HG02571 (cell line): ENCODE measurements at regions not wholly inside any gene's neighbourhood (a gene's known extent, or its start where the extent isn't known, plus 50 kb on each side); places are given as distances from the start of the nearest gene placed in this dataset.

Source experiments
- ATAC-seq: cut with Tn5 transposase; IDR thresholded peaks from one replicate; pipeline ENCODE4 v1.9.1; 2021; ENCODE audit warnings: mild to moderate bottlenecking, moderate library complexity; ENCODE audit not compliant: unreplicated experiment

GRCh38 chr13:87868731-87869130, 197.6 kb downstream of the SLITRK5 start:
- no peak for ATAC-seq

- ATAC-seq: no peak
Measured at GRCh38 chr13:87872813-87873212, 201.6 kb downstream of the SLITRK5 start.

- no peak for ATAC-seq
Measured at GRCh38 chr13:87877477-87877876, 206.3 kb downstream of the SLITRK5 start.

GRCh38 chr13:87878706-87879105, 207.5 kb downstream of the SLITRK5 start:
- ATAC-seq: no peak

- ATAC-seq: no peak
Measured at GRCh38 chr13:87884884-87885283, 213.7 kb downstream of the SLITRK5 start.

- no peak for ATAC-seq
Measured at GRCh38 chr13:87887459-87888123, 216.4 kb downstream of the SLITRK5 start.

- no peak for ATAC-seq
Measured at GRCh38 chr13:87889254-87889653, 218.1 kb downstream of the SLITRK5 start.

- no peak for ATAC-seq
Measured at GRCh38 chr13:87893186-87893585, 222.0 kb downstream of the SLITRK5 start.

GRCh38 chr13:87894059-87894458, 222.9 kb downstream of the SLITRK5 start:
- no peak for ATAC-seq

GRCh38 chr13:87903553-87903952, 232.4 kb downstream of the SLITRK5 start:
- no peak for ATAC-seq

GRCh38 chr13:87906411-87906810, 235.2 kb downstream of the SLITRK5 start:
- ATAC-seq: no peak

- ATAC-seq: no peak
Measured at GRCh38 chr13:87907202-87907601, 236.0 kb downstream of the SLITRK5 start.

- no peak for ATAC-seq
Measured at GRCh38 chr13:87919956-87920355, 248.8 kb downstream of the SLITRK5 start.

- no peak for ATAC-seq
Measured at GRCh38 chr13:87923753-87924152, 252.6 kb downstream of the SLITRK5 start.

- ATAC-seq: no peak
Measured at GRCh38 chr13:87925006-87925405, 253.8 kb downstream of the SLITRK5 start.

GRCh38 chr13:87940776-87941175, 269.6 kb downstream of the SLITRK5 start:
- no peak for ATAC-seq

- no peak for ATAC-seq
Measured at GRCh38 chr13:87941226-87941625, 270.1 kb downstream of the SLITRK5 start.

GRCh38 chr13:87942205-87942604, 271.0 kb downstream of the SLITRK5 start:
- ATAC-seq: no peak

- no peak for ATAC-seq
Measured at GRCh38 chr13:87944038-87944437, 272.9 kb downstream of the SLITRK5 start.

- ATAC-seq: no peak
Measured at GRCh38 chr13:87952377-87952776, 281.2 kb downstream of the SLITRK5 start.

- no peak for ATAC-seq
Measured at GRCh38 chr13:87953381-87953780, 282.2 kb downstream of the SLITRK5 start.

- no peak for ATAC-seq
Measured at GRCh38 chr13:87954091-87954490, 282.9 kb downstream of the SLITRK5 start.

- ATAC-seq: no peak
Measured at GRCh38 chr13:87961546-87961945, 290.4 kb downstream of the SLITRK5 start.
